ENCODE measurements at regions not wholly inside any gene's neighbourhood (a gene's known extent, or its start where the extent isn't known, plus 50 kb on each side); places are given as distances from the start of the nearest gene placed in this dataset.

GRCh38 chr3:177527182-177527581 lies 329.9 kb upstream of the TBL1XR1 start:
- no peak for TF ChIP-seq ZNF274 (IDR thresholded peaks at IDR 0.05; ENCODE audit: low read depth, low read length)
- H3K4me3 ChIP-seq (ENCODE audit: low read length) = no peak overlapping the region

- no peak for TF ChIP-seq ZNF274 (IDR thresholded peaks at IDR 0.05; ENCODE audit: low read depth, low read length)
- no peak overlapping the region for H3K4me3 ChIP-seq (ENCODE audit: low read length)
These were observed 331.2 kb upstream of the TBL1XR1 start for GRCh38 chr3:177528306-177529070.

GRCh38 chr3:177529071-177529550 lies 331.8 kb upstream of the TBL1XR1 start:
- H3K4me3 ChIP-seq (ENCODE audit: low read length) = no peak overlapping the region
- no peak for TF ChIP-seq ZNF274 (IDR thresholded peaks at IDR 0.05; ENCODE audit: low read depth, low read length)

- H3K4me3 ChIP-seq (ENCODE audit: low read length) = no peak overlapping the region
- TF ChIP-seq ZNF274 (IDR thresholded peaks at IDR 0.05; ENCODE audit: low read depth, low read length) = no peak
These were observed 332.5 kb upstream of the TBL1XR1 start for GRCh38 chr3:177529716-177530335.

GRCh38 chr3:177530908-177531307 lies 333.6 kb upstream of the TBL1XR1 start:
- TF ChIP-seq ZNF274 (IDR thresholded peaks at IDR 0.05; ENCODE audit: low read depth, low read length) = no peak
- H3K4me3 ChIP-seq (ENCODE audit: low read length) = no peak overlapping the region

DNA sequence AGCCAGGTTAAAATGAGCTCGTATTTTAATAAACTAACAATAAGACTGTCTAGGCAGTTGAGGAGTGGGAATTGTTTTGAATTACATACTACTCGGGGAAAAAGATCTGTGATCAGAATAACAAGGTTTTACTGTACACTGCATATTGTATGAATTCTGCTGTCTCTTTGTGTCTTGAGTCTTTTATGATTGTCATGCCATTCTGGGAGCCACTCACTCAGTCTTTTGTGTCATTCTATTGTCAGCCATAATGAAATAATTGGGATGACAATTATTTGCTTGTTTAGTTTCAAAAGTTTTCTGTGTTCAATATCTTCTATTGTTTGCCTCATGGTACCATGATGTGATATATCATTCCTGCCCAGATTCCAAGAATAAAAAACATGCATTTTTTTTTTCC lies 339.6 kb upstream of the TBL1XR1 start:
- no peak for TF ChIP-seq ZNF274 (IDR thresholded peaks at IDR 0.05; ENCODE audit: low read depth, low read length)
- H3K4me3 ChIP-seq (ENCODE audit: low read length) = no peak overlapping the region

- H3K4me3 ChIP-seq (ENCODE audit: low read length) = no peak overlapping the region
- TF ChIP-seq ZNF274 (IDR thresholded peaks at IDR 0.05; ENCODE audit: low read depth, low read length) = no peak
These were observed 340.3 kb upstream of the TBL1XR1 start for GRCh38 chr3:177537612-177538011.

DNA sequence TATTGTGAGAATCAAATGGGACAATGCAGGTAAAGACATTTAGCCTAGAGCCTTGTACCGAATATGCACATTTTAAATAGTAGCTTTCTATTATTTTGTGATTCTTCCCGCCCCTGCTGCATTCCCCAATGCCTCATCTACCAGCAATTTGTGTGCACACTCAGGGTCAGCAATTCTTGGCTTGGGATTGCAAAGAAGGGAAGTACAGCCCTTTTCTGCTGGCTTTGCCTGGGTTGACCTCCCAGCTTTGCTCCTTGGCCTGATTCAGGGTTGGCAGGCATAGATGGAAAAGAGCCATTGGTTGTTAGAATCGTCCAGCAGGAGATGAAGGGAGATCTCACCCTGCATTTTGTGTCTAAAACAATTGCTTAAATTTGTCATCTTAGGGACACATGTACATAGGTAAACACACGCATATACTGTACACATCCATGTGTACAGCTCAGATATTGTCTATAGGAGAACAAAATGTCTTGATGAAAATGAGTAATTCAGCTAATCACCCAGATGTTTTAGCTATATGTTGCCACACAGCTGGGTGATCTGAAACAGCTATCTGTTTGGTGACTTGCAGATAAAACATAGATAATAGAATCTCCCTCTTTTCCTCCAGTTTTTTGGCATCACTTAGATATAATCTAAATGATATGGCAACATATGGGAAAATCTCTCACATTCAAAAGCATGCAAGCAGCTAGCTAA lies 340.9 kb upstream of the TBL1XR1 start:
- H3K4me3 ChIP-seq (ENCODE audit: low read length) = no peak overlapping the region

GRCh38 chr3:177538750-177539730 lies 341.8 kb upstream of the TBL1XR1 start:
- H3K4me3 ChIP-seq (ENCODE audit: low read length) = no peak overlapping the region
- no peak for TF ChIP-seq ZNF274 (IDR thresholded peaks at IDR 0.05; ENCODE audit: low read depth, low read length)

More for the DNA sequence above, 340.9 kb upstream of the TBL1XR1 start:
- TF ChIP-seq ZNF274 (IDR thresholded peaks at IDR 0.05; ENCODE audit: low read depth, low read length) = no peak

DNA sequence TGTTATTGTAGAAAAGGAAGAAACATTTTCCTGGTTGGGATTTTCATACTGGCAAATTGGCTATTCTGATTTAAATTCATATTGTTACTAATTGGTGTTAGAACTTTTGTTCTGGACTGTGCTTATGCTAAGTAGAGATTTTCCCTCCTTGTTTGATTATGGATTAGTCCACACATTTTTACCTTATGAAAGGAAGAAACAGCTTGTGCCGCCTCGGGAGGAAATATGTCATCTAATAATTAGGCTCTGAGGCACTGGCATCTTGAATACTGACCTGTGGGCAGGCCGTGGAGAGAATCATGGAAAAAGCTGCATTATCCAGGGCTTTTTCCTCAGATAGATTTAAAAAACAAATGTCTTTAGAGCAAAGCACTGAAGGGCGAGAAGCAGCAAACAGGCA lies 344.3 kb upstream of the TBL1XR1 start:
- TF ChIP-seq ZNF274 (IDR thresholded peaks at IDR 0.05; ENCODE audit: low read depth, low read length) = no peak
- H3K4me3 ChIP-seq (ENCODE audit: low read length) = no peak overlapping the region

DNA sequence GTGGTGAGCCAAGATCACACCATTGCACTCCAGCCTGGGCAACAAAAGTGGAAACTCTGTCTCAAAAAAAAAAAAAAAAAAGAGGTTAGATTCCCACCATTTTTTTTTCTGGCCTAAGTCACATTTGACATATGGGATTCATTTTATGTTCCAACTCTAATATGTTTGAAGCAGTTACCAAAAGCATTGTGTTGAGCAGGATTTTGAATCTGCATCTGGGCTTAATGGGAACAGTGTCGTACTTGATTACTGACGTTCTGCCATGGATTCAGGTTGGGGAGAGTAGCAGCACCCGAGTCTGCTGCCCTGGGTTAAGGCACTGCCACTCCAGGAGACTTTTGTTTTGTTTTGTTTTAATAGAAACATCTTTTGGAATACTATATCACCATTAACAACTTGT lies 348.7 kb upstream of the TBL1XR1 start:
- TF ChIP-seq ZNF274 (IDR thresholded peaks at IDR 0.05; ENCODE audit: low read depth, low read length) = no peak
- no peak overlapping the region for H3K4me3 ChIP-seq (ENCODE audit: low read length)

- no peak overlapping the region for H3K4me3 ChIP-seq (ENCODE audit: low read length)
- no peak for TF ChIP-seq ZNF274 (IDR thresholded peaks at IDR 0.05; ENCODE audit: low read depth, low read length)
These were observed 350.5 kb upstream of the TBL1XR1 start for GRCh38 chr3:177547711-177548350.

DNA sequence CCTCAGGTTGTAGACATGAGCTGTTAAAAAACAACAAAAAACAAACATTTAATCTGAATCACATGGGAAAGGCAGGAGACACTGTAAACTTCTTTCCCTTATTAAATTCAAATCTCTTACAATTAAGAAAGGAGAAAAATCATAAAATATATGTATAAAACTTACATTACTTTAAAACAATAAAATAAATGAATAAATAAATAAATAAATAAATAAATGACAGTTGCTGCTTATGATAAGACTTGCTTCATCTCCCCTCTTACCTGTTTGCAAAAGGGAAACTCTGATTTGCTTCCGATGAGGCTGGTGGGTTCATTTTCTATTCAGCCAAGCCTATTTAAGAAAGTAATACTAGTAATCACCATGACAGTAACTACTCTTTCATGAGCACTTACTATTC lies 353.4 kb upstream of the TBL1XR1 start:
- H3K4me3 ChIP-seq (ENCODE audit: low read length) = no peak overlapping the region
- no peak for TF ChIP-seq ZNF274 (IDR thresholded peaks at IDR 0.05; ENCODE audit: low read depth, low read length)

All from GM08714 (cell line).